ENCODE measurements at regions not wholly inside any gene's neighbourhood (a gene's known extent, or its start where the extent isn't known, plus 50 kb on each side); places are given as distances from the start of the nearest gene placed in this dataset.
"Not testable (repeated sequence)": the region's sequence is repeated elsewhere in the genome, so short reads cannot be mapped to it uniquely, and the experiment has no call there.

DNA sequence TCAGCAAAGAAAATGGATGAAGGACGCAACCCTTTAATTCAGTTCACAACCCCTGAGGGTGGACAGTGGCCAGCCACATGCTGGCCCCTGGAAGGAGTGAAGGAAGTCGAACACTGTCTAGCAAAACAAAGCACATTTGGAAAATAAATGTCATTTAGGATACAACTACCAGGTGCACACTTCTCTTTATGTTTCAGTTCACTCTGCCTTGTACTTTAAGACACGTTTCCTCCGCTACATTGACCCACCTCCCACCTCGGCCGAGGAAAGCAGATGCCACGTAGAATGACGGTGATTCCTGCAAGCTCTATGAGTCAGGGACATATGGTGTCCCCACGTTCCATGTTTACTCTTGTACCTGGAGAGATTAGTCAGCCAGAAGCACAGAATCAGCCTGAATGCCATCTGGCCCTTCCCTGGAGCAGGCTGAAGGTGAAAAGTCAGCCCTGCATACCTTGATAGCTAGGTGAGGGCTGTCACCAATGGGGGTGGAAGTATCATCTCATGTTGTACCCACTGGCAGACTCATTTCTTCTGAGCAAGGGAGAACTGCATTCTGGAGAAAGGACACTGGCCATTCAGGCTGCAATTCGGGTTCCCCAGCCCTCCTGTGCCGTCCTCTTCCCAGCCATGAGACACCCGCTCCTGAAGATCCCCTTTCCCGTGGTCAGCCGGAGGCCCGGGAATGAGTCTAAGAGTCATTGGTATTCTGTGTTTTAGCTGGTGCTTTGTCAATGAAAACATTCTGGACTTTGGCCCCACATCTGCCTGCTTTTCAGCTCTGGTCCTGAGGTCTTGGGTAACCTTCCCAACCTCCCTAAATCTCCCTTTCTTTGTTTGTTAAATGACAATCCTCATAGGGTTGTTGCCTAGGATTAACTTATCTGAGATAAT, 60.6 kb downstream of the FOXA2 start:
- H3K36me3 Mint-ChIP-seq (ENCODE audit: low read depth), result no peaks in the 10 kb centered on the region
- H3K9me3 Mint-ChIP-seq (ENCODE audit: low read depth), result no peaks in the 10 kb centered on the region
- no peak for DNase-seq (ENCODE audit: low spot score)
- H3K27me3 Mint-ChIP-seq (ENCODE audit: low read depth), result peaks cover 2% of the 10 kb centered on the region
- H3K4me1 Mint-ChIP-seq (ENCODE audit: low read depth), result no peaks in the 10 kb centered on the region
- TF ChIP-seq, protein P1, sequence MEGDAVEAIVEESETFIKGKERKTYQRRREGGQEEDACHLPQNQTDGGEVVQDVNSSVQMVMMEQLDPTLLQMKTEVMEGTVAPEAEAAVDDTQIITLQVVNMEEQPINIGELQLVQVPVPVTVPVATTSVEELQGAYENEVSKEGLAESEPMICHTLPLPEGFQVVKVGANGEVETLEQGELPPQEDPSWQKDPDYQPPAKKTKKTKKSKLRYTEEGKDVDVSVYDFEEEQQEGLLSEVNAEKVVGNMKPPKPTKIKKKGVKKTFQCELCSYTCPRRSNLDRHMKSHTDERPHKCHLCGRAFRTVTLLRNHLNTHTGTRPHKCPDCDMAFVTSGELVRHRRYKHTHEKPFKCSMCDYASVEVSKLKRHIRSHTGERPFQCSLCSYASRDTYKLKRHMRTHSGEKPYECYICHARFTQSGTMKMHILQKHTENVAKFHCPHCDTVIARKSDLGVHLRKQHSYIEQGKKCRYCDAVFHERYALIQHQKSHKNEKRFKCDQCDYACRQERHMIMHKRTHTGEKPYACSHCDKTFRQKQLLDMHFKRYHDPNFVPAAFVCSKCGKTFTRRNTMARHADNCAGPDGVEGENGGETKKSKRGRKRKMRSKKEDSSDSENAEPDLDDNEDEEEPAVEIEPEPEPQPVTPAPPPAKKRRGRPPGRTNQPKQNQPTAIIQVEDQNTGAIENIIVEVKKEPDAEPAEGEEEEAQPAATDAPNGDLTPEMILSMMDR (IDR thresholded peaks at IDR 0.05), result no peak
- H3K4me3 Mint-ChIP-seq (ENCODE audit: unreplicated experiment), result no peak overlapping the region
- H3K27ac Mint-ChIP-seq (ENCODE audit: unreplicated experiment), result no peak overlapping the region

DNA sequence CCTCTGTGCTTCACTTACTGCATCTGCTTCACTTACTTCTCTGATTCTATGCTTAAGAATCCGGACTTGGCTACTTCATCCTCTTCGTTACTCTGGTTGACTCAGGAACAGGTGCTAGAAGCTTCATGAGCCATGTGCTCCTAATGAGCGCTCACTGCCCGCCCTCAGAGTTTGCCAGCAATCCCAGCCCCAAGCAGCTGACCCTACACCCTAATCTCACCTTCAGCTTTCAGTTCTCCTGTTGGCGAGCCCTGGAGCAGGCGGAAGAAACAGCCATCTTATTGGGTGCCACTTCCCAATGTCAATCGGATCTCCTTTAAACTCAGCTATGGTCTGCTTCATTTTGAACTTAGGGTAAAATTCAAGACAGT, 61.3 kb downstream of the FOXA2 start:
- TF ChIP-seq, protein P1 (IDR thresholded peaks at IDR 0.05), result no peak
- Mint-ChIP-seq H3K27ac (ENCODE audit: unreplicated experiment) (no peak overlapping the region), H3K9me3 (ENCODE audit: low read depth) (no peaks in the 10 kb centered on the region), H3K4me3 (ENCODE audit: unreplicated experiment) (no peak overlapping the region), H3K36me3 (ENCODE audit: low read depth) (no peaks in the 10 kb centered on the region), H3K4me1 (ENCODE audit: low read depth) (no peaks in the 10 kb centered on the region), H3K27me3 (ENCODE audit: low read depth) (peaks cover 4% of the 10 kb centered on the region)
- DNase-seq (ENCODE audit: low spot score), result no peak

DNA sequence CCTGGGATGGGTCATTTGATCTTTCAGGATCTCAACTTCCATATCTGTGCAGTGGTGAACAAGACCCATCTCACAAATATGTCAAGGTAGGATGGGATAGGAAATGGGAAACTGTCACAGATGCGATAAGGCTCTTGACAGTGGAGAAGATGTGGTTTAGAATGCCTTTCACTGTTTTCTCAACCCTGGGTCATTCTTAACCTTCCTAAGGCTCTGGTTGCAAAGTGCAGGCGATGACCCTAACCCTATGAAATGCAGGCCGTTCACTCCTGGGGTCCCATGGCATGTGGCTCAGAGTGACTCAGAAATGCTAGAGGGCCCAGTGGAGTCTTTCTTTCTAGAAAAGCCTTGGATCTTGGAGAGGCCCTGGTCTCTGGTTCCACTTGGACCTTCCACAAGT, 61.7 kb downstream of the FOXA2 start:
- H3K27ac Mint-ChIP-seq (ENCODE audit: unreplicated experiment), result no peak overlapping the region

DNA sequence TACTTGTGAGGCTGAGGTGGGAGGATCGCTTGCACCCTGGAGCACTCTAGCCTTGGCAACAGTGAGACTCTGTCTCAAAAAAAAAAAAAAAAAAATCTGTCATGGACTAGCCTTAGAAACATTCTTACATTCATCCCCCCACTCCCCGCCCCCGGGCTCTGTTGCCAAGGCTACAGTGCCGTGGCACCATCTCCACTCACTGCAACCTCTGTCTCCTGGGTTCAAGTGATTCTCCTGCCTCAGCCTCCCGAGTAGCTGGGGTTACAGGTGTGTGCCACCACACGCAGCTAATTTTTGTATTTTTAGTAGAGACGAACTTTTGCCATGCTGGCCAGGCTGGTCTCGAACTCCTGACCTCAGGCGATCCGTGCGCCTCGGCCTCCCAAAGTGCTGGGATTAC, 62.4 kb downstream of the FOXA2 start:
- H3K27me3 Mint-ChIP-seq (ENCODE audit: low read depth), result not testable (repeated sequence)

More for the DNA sequence above, 61.7 kb downstream of the FOXA2 start:
- TF ChIP-seq, protein P1 (IDR thresholded peaks at IDR 0.05), result no peak
- peaks cover 4% of the 10 kb centered on the region for H3K27me3 Mint-ChIP-seq (ENCODE audit: low read depth)
- no peaks in the 10 kb centered on the region for H3K36me3 Mint-ChIP-seq (ENCODE audit: low read depth)
- no peaks in the 10 kb centered on the region for H3K9me3 Mint-ChIP-seq (ENCODE audit: low read depth)
- H3K4me3 Mint-ChIP-seq (ENCODE audit: unreplicated experiment), result no peak overlapping the region
- DNase-seq (ENCODE audit: low spot score), result no peak
- no peaks in the 10 kb centered on the region for H3K4me1 Mint-ChIP-seq (ENCODE audit: low read depth)

DNA sequence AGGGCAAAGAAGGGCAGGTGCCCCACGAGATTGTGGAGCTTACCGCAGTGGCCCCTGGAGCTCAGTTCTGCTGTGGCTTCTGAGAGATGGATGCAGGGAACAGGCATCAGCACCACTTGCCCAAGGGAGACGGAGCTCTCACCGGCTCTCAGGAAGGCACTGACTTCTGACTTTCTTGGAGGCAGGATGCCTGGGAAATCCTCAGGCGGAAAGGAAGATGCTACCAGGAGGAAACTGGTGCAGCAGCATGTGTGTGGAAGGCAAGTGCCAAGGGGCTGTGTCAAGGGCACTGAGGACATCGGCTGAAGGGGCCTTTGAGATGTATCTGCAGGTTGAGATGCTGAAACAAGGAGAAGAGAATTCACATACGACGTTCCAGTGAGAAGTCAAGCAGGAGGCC, 64.0 kb downstream of the FOXA2 start:
- Mint-ChIP-seq H3K4me1 (ENCODE audit: low read depth) (no peaks in the 10 kb centered on the region), H3K4me3 (ENCODE audit: unreplicated experiment) (no peak overlapping the region), H3K9me3 (ENCODE audit: low read depth) (no peaks in the 10 kb centered on the region), H3K27me3 (ENCODE audit: low read depth) (peaks cover 6% of the 10 kb centered on the region), H3K36me3 (ENCODE audit: low read depth) (no peaks in the 10 kb centered on the region), H3K27ac (ENCODE audit: unreplicated experiment) (no peak overlapping the region)
- no peak for DNase-seq (ENCODE audit: low spot score)
- TF ChIP-seq, protein P1 (IDR thresholded peaks at IDR 0.05), result no peak

More for the DNA sequence above, 62.4 kb downstream of the FOXA2 start:
- not testable (repeated sequence) for DNase-seq (ENCODE audit: low spot score); H3K9me3 Mint-ChIP-seq (ENCODE audit: low read depth); H3K27ac Mint-ChIP-seq (ENCODE audit: unreplicated experiment); H3K4me1 Mint-ChIP-seq (ENCODE audit: low read depth); H3K36me3 Mint-ChIP-seq (ENCODE audit: low read depth); H3K4me3 Mint-ChIP-seq (ENCODE audit: unreplicated experiment)

DNA sequence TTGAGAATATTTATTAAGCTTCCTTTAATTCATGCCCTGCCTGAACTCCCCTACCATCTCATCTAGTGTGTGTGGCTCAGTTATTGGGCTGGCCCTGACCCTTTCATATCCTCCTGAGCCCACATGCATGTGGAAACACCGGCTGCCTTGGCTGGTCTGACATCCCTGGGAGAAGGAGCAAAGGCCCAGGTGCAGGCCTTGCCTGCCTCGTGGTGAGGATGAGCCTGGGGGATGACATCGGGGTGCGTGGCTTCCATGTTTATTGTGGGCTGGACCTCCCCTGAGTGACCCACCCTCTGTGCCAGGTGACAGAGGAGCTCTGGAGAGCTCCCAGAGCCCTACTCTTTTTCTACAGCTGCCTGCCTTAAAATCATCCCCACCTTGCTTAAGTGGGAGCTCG, 69.1 kb downstream of the FOXA2 start:
- H3K27me3 Mint-ChIP-seq (ENCODE audit: low read depth), result peaks cover 20% of the 10 kb centered on the region
- no peak overlapping the region for H3K4me3 Mint-ChIP-seq (ENCODE audit: unreplicated experiment)
- H3K9me3 Mint-ChIP-seq (ENCODE audit: low read depth), result no peaks in the 10 kb centered on the region
- H3K36me3 Mint-ChIP-seq (ENCODE audit: low read depth), result no peaks in the 10 kb centered on the region
- no peak for DNase-seq (ENCODE audit: low spot score)
- TF ChIP-seq, protein P1 (IDR thresholded peaks at IDR 0.05), result no peak
- H3K4me1 Mint-ChIP-seq (ENCODE audit: low read depth), result no peaks in the 10 kb centered on the region
- no peak overlapping the region for H3K27ac Mint-ChIP-seq (ENCODE audit: unreplicated experiment)
